ENCODE measurements at regions not wholly inside any gene's neighbourhood (a gene's known extent, or its start where the extent isn't known, plus 50 kb on each side); places are given as distances from the start of the nearest gene placed in this dataset.

GRCh38 chr13:40440990-40441820 lies 225.2 kb downstream of the FOXO1 start:
- H3K4me1 ChIP-seq (ENCODE audit: insufficient read depth, low read length), result peaks cover 17% of the 10 kb centered on the region
- no peaks in the 10 kb centered on the region for H3K79me2 ChIP-seq (ENCODE audit: insufficient read depth, low read length)
- FAIRE-seq (no peak), DNase-seq (ENCODE audit: low read depth) (peak; percentile 29)
- Mint-ChIP-seq H3K4me1 (ENCODE audit: low read depth, unreplicated experiment) (peaks cover 3% of the 10 kb centered on the region), H3K27ac (ENCODE audit: unreplicated experiment) (no peak overlapping the region), H3K36me3 (ENCODE audit: low read depth, unreplicated experiment) (no peaks in the 10 kb centered on the region), H3K4me3 (ENCODE audit: unreplicated experiment) (no peak overlapping the region), H3K9me3 (ENCODE audit: unreplicated experiment) (no peaks in the 10 kb centered on the region), H3K27me3 (ENCODE audit: low read depth, unreplicated experiment) (peaks cover 2% of the 10 kb centered on the region)
- H3K4me3 ChIP-seq (ENCODE audit: insufficient read depth, low read depth, low read length), result no peak overlapping the region
- H4K20me1 ChIP-seq (ENCODE audit: insufficient read depth, low read length), result no peaks in the 10 kb centered on the region
- H3K27ac ChIP-seq (ENCODE audit: low read depth, low read length), result no peak overlapping the region
- H3K4me2 ChIP-seq (ENCODE audit: low read length), result no peak overlapping the region
- H3K9ac ChIP-seq (ENCODE audit: low read length), result no peak overlapping the region
- H3K9me3 ChIP-seq (ENCODE audit: insufficient read depth, low read depth, low read length), result no peaks in the 10 kb centered on the region
- H2AFZ ChIP-seq (ENCODE audit: low read depth, low read length), result peak overlapping the region; percentile 19
- no peaks in the 10 kb centered on the region for H3K36me3 ChIP-seq (ENCODE audit: insufficient read depth, low read length)
- H3K27me3 ChIP-seq (ENCODE audit: insufficient read depth, low read length), result no peaks in the 10 kb centered on the region
- no peak for TF ChIP-seq CTCF (IDR thresholded peaks at IDR 0.05; ENCODE audit: insufficient read depth, low read depth, low read length)
- no peak for TF ChIP-seq EZH2 (IDR thresholded peaks at IDR 0.05; ENCODE audit: insufficient read depth, low read length)

- Histone ChIP-seq H3K27me3 (ENCODE audit: insufficient read depth, low read length) (no peaks in the 10 kb centered on the region), H3K4me2 (ENCODE audit: low read length) (peak overlapping the region; percentile 33), H4K20me1 (ENCODE audit: insufficient read depth, low read length) (no peaks in the 10 kb centered on the region), H2AFZ (ENCODE audit: low read depth, low read length) (no peak overlapping the region), H3K4me3 (ENCODE audit: insufficient read depth, low read depth, low read length) (no peak overlapping the region), H3K4me1 (ENCODE audit: insufficient read depth, low read length) (peaks cover 17% of the 10 kb centered on the region), H3K9me3 (ENCODE audit: insufficient read depth, low read depth, low read length) (no peaks in the 10 kb centered on the region), H3K36me3 (ENCODE audit: insufficient read depth, low read length) (no peaks in the 10 kb centered on the region), H3K79me2 (ENCODE audit: insufficient read depth, low read length) (no peaks in the 10 kb centered on the region), H3K9ac (ENCODE audit: low read length) (no peak overlapping the region), H3K27ac (ENCODE audit: low read depth, low read length) (no peak overlapping the region)
- FAIRE-seq (no peak), DNase-seq (ENCODE audit: low read depth) (no peak)
- peaks cover 3% of the 10 kb centered on the region for H3K4me1 Mint-ChIP-seq (ENCODE audit: low read depth, unreplicated experiment)
- H3K36me3 Mint-ChIP-seq (ENCODE audit: low read depth, unreplicated experiment), result no peaks in the 10 kb centered on the region
- no peak overlapping the region for H3K4me3 Mint-ChIP-seq (ENCODE audit: unreplicated experiment)
- peaks cover 4% of the 10 kb centered on the region for H3K9me3 Mint-ChIP-seq (ENCODE audit: unreplicated experiment)
- TF ChIP-seq CTCF (IDR thresholded peaks at IDR 0.05; ENCODE audit: insufficient read depth, low read depth, low read length) (no peak), EZH2 (IDR thresholded peaks at IDR 0.05; ENCODE audit: insufficient read depth, low read length) (no peak)
- H3K27me3 Mint-ChIP-seq (ENCODE audit: low read depth, unreplicated experiment), result peaks cover 2% of the 10 kb centered on the region
- H3K27ac Mint-ChIP-seq (ENCODE audit: unreplicated experiment), result no peak overlapping the region
These were observed 224.2 kb downstream of the FOXO1 start for GRCh38 chr13:40442231-40442630.

- no peak for TF ChIP-seq EZH2 (IDR thresholded peaks at IDR 0.05; ENCODE audit: insufficient read depth, low read length)
- TF ChIP-seq CTCF (IDR thresholded peaks at IDR 0.05; ENCODE audit: insufficient read depth, low read depth, low read length), result no peak
- H3K27ac ChIP-seq (ENCODE audit: low read depth, low read length), result no peak overlapping the region
- H3K4me1 ChIP-seq (ENCODE audit: insufficient read depth, low read length), result peaks cover 17% of the 10 kb centered on the region
- H3K27me3 Mint-ChIP-seq (ENCODE audit: low read depth, unreplicated experiment), result peaks cover 2% of the 10 kb centered on the region
- peak; percentile 54 for DNase-seq (ENCODE audit: low read depth)
- H4K20me1 ChIP-seq (ENCODE audit: insufficient read depth, low read length), result no peaks in the 10 kb centered on the region
- no peak for FAIRE-seq
- H3K36me3 Mint-ChIP-seq (ENCODE audit: low read depth, unreplicated experiment), result no peaks in the 10 kb centered on the region
- no peak overlapping the region for H3K27ac Mint-ChIP-seq (ENCODE audit: unreplicated experiment)
- H2AFZ ChIP-seq (ENCODE audit: low read depth, low read length), result no peak overlapping the region
- no peaks in the 10 kb centered on the region for H3K79me2 ChIP-seq (ENCODE audit: insufficient read depth, low read length)
- H3K36me3 ChIP-seq (ENCODE audit: insufficient read depth, low read length), result no peaks in the 10 kb centered on the region
- H3K27me3 ChIP-seq (ENCODE audit: insufficient read depth, low read length), result no peaks in the 10 kb centered on the region
- peaks cover 3% of the 10 kb centered on the region for H3K4me1 Mint-ChIP-seq (ENCODE audit: low read depth, unreplicated experiment)
- H3K9me3 Mint-ChIP-seq (ENCODE audit: unreplicated experiment), result peaks cover 4% of the 10 kb centered on the region
- no peak overlapping the region for H3K4me3 ChIP-seq (ENCODE audit: insufficient read depth, low read depth, low read length)
- no peak overlapping the region for H3K4me3 Mint-ChIP-seq (ENCODE audit: unreplicated experiment)
- H3K4me2 ChIP-seq (ENCODE audit: low read length), result peak overlapping the region; percentile 33
- H3K9ac ChIP-seq (ENCODE audit: low read length), result no peak overlapping the region
- no peaks in the 10 kb centered on the region for H3K9me3 ChIP-seq (ENCODE audit: insufficient read depth, low read depth, low read length)
These were observed 223.6 kb downstream of the FOXO1 start for GRCh38 chr13:40442826-40443225.

All from astrocyte (in vitro differentiated cells and primary cell).